H9 (cell line): ENCODE measurements at regions not wholly inside any gene's neighbourhood (a gene's known extent, or its start where the extent isn't known, plus 50 kb on each side); places are given as distances from the start of the nearest gene placed in this dataset.

Experiments
- DNase-seq: peaks from one replicate; pipeline ENCODE4 v3.0.0-alpha.2; 2017
- H2AFZ ChIP-seq: one replicate; pipeline ENCODE4 v1.6.1; 2013; ENCODE audit warnings: mild to moderate bottlenecking, low read length, control low read depth, moderate library complexity
- H2AK5ac ChIP-seq: 2 replicates; pipeline ENCODE4 v1.6.1; 2013; ENCODE audit warnings: low read length, control low read depth, mixed read lengths; ENCODE audit not compliant: insufficient read length
- H2BK120ac ChIP-seq: one replicate; pipeline ENCODE4 v1.6.1; 2013; ENCODE audit warnings: low read depth, mild to moderate bottlenecking, low read length, control low read depth, inconsistent platforms; ENCODE audit not compliant: poor library complexity, severe bottlenecking
- H2BK12ac ChIP-seq: 2 replicates; pipeline ENCODE4 v1.6.1; 2013; ENCODE audit warnings: low read length, control low read depth, mixed read lengths, low read depth; ENCODE audit not compliant: insufficient read length
- H2BK15ac ChIP-seq: 2 replicates; pipeline ENCODE4 v1.6.1; 2013; ENCODE audit warnings: low read depth, low read length, control low read depth
- H2BK20ac ChIP-seq: one replicate; pipeline ENCODE4 v1.6.1; 2013; ENCODE audit warnings: low read depth, mild to moderate bottlenecking, low read length, control low read depth, inconsistent platforms; ENCODE audit not compliant: poor library complexity, severe bottlenecking
- H2BK5ac ChIP-seq: 2 replicates; pipeline ENCODE4 v1.6.1; 2013; ENCODE audit warnings: low read length, control low read depth, mixed read lengths; ENCODE audit not compliant: insufficient read length
- H3K14ac ChIP-seq: 2 replicates; pipeline ENCODE4 v1.6.1; 2013; ENCODE audit warnings: low read length, control low read depth; ENCODE audit not compliant: insufficient read depth
- H3K18ac ChIP-seq: 2 replicates; pipeline ENCODE4 v1.6.1; 2013; ENCODE audit warnings: low read depth, mild to moderate bottlenecking, mixed read lengths, low read length, control low read depth; ENCODE audit not compliant: insufficient read length
- H3K23ac ChIP-seq: 2 replicates; pipeline ENCODE4 v1.6.1; 2013; ENCODE audit warnings: low read length, control low read depth, mixed read lengths, low read depth; ENCODE audit not compliant: insufficient read length
- H3K23me2 ChIP-seq: 2 replicates; pipeline ENCODE4 v1.6.1; 2013; ENCODE audit warnings: low read depth, mild to moderate bottlenecking, mixed read lengths, low read length, control low read depth; ENCODE audit not compliant: insufficient read length, poor library complexity, severe bottlenecking
- H3K27ac ChIP-seq: 2 replicates; pipeline ENCODE4 v1.5.1; 2013; ENCODE audit warnings: low read length, control low read depth, mixed read lengths, low read depth; ENCODE audit not compliant: insufficient read length
- H3K27me3 ChIP-seq: 2 replicates; pipeline ENCODE4 v1.6.1; 2013; ENCODE audit warnings: low read length, control low read depth, inconsistent platforms; ENCODE audit not compliant: insufficient read depth
- H3K4ac ChIP-seq: 2 replicates; pipeline ENCODE4 v1.6.1; 2013; ENCODE audit warnings: low read depth, mild to moderate bottlenecking, control low read depth, inconsistent platforms, low read length, moderate library complexity
- H3K4me1 ChIP-seq: 2 replicates; pipeline ENCODE4 v1.6.1; 2013; ENCODE audit warnings: low read length, control low read depth, inconsistent platforms; ENCODE audit not compliant: insufficient read depth
- H3K4me2 ChIP-seq: 2 replicates; pipeline ENCODE4 v1.6.1; 2013; ENCODE audit warnings: low read length, control low read depth, mixed read lengths; ENCODE audit not compliant: insufficient read length, insufficient read depth
- H3K56ac ChIP-seq: 2 replicates; pipeline ENCODE4 v1.6.1; 2013; ENCODE audit warnings: low read depth, mild to moderate bottlenecking, mixed read lengths, low read length, control low read depth; ENCODE audit not compliant: insufficient read length
- H3K79me1 ChIP-seq: 2 replicates; pipeline ENCODE4 v1.6.1; 2013; ENCODE audit warnings: low read depth, mild to moderate bottlenecking, moderate library complexity, low read length, control low read depth, inconsistent platforms; ENCODE audit not compliant: insufficient read depth, poor library complexity, severe bottlenecking
- H3K79me2 ChIP-seq: 2 replicates; pipeline ENCODE4 v1.6.1; 2013; ENCODE audit warnings: low read length, control low read depth, inconsistent platforms; ENCODE audit not compliant: insufficient read depth
- H3K9ac ChIP-seq: 2 replicates; pipeline ENCODE4 v1.6.1; 2013; ENCODE audit warnings: low read length, control low read depth, mixed read lengths; ENCODE audit not compliant: insufficient read length; ENCODE audit errors: extremely low read depth
- H3K9me3 ChIP-seq: one replicate; pipeline ENCODE4 v1.6.1; 2013; ENCODE audit warnings: low read depth, low read length, inconsistent platforms; ENCODE audit not compliant: control insufficient read depth
- H3T11ph ChIP-seq: one replicate; pipeline ENCODE4 v1.6.1; 2013; ENCODE audit warnings: mild to moderate bottlenecking, low read length, control low read depth, inconsistent platforms
- H4K20me1 ChIP-seq: one replicate; pipeline ENCODE4 v1.6.1; 2013; ENCODE audit not compliant: control insufficient read depth, insufficient read length, insufficient read depth
- H4K5ac ChIP-seq: 2 replicates; pipeline ENCODE4 v1.6.1; 2013; ENCODE audit warnings: low read depth, mild to moderate bottlenecking, mixed read lengths, low read length, control low read depth; ENCODE audit not compliant: insufficient read length
- H4K8ac ChIP-seq: replicated peaks from 2 replicates; pipeline ENCODE4 v1.6.1; 2013; ENCODE audit warnings: low read length, control low read depth, mixed read lengths, low read depth; ENCODE audit not compliant: insufficient read length
- H4K91ac ChIP-seq: 2 replicates; pipeline ENCODE4 v1.6.1; 2013; ENCODE audit warnings: low read depth, mild to moderate bottlenecking, moderate library complexity, mixed read lengths, low read length, control low read depth; ENCODE audit not compliant: insufficient read length
- H3K27ac Mint-ChIP-seq, 3 experiments: 2 replicates in 2 of 3; 3 replicates in 1 of 3; pipeline ENCODE4 v1.8.0; 2020 to 2021; ENCODE audit warnings: mixed read lengths in 3 of 3, mild to moderate bottlenecking in 1 of 3, moderate library complexity in 1 of 3
- H3K27me3 Mint-ChIP-seq: 2 replicates; pipeline ENCODE4 v1.8.0; 2021; ENCODE audit warnings: low read depth, mild to moderate bottlenecking, moderate library complexity, mixed read lengths
- H3K36me3 Mint-ChIP-seq, 3 experiments: 2 replicates in 2 of 3; 3 replicates in 1 of 3; pipeline ENCODE4 v1.8.0; 2020 to 2021; ENCODE audit warnings: low read depth in 3 of 3, mixed read lengths in 3 of 3; ENCODE audit not compliant: insufficient read depth in 1 of 3
- H3K4me1 Mint-ChIP-seq, 2 experiments: 2 replicates each; pipeline ENCODE4 v1.8.0; 2020; ENCODE audit warnings: mixed read lengths in 2 of 2
- H3K4me3 Mint-ChIP-seq, 2 experiments: 2 replicates in 1 of 2; 3 replicates in 1 of 2; pipeline ENCODE4 v1.8.0; 2020 to 2021; ENCODE audit warnings: mild to moderate bottlenecking in 2 of 2, mixed read lengths in 2 of 2, moderate library complexity in 1 of 2
- H3K9me3 Mint-ChIP-seq, 2 experiments: 2 replicates in 1 of 2; 3 replicates in 1 of 2; pipeline ENCODE4 v1.8.0; 2020; ENCODE audit warnings: mild to moderate bottlenecking in 2 of 2, mixed read lengths in 2 of 2, moderate library complexity in 1 of 2
- WGBS: extraction: QIAGEN DNeasy Blood & Tissue Kit; methylation state at CpG from one replicate; pipeline ENCODE4 v1.1.7; 2013; ENCODE audit warnings: missing lambda C conversion rate, low lambda C conversion rate, mixed read lengths; ENCODE audit not compliant: insufficient read length; ENCODE audit errors: extremely low coverage; 5-methylcytosine and 5-hydroxymethylcytosine counted together
- TF ChIP-seq, protein P1 (sequence below): fragments of 200-600 bp; sonication (generic); conservative IDR thresholded peaks from 3 replicates; pipeline ENCODE4 v1.8.0; 2021; ENCODE audit warnings: antibody characterized with exemption, mild to moderate bottlenecking

DNA sequence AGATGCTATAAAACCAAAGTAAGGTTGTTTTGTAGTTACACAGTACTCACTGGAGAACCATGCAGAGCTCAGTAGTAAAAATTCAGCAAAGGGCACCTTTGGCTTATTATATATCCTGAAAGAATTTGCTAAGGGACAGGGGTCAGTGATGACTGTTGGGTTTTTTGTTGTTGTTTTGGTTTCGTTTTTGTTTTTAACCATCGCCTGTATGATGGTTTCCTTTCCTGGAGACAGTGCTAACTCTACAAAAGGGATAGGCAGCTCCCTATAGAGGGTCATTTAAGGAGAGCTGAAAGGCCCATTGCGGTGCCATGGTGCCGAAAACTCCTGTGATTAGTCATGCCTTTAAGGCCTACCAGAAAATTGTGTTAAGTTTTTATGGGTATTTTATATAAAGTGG is 118.2 kb upstream of the GOLIM4 start:
- TF ChIP-seq, protein P1, sequence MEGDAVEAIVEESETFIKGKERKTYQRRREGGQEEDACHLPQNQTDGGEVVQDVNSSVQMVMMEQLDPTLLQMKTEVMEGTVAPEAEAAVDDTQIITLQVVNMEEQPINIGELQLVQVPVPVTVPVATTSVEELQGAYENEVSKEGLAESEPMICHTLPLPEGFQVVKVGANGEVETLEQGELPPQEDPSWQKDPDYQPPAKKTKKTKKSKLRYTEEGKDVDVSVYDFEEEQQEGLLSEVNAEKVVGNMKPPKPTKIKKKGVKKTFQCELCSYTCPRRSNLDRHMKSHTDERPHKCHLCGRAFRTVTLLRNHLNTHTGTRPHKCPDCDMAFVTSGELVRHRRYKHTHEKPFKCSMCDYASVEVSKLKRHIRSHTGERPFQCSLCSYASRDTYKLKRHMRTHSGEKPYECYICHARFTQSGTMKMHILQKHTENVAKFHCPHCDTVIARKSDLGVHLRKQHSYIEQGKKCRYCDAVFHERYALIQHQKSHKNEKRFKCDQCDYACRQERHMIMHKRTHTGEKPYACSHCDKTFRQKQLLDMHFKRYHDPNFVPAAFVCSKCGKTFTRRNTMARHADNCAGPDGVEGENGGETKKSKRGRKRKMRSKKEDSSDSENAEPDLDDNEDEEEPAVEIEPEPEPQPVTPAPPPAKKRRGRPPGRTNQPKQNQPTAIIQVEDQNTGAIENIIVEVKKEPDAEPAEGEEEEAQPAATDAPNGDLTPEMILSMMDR, result no peak
- H4K91ac ChIP-seq, result no peak overlapping the region
- H3K27me3 ChIP-seq, result no peaks in the 10 kb centered on the region
- H3K18ac ChIP-seq, result no peak overlapping the region
- Mint-ChIP-seq H3K4me1 (peaks cover 8 to 13% of the 10 kb centered on the region in 2 experiments), H3K9me3 (peaks cover 4 to 5% of the 10 kb centered on the region in 2 experiments), H3K27ac (no peak overlapping the region), H3K36me3 (peaks cover 2 to 15% (median 3%) of the 10 kb centered on the region in 3 experiments; a peak in 5 of 7 replicates), H3K27me3 (no peaks in the 10 kb centered on the region), H3K4me3 (no peak overlapping the region)
- no peaks in the 10 kb centered on the region for H3K79me2 ChIP-seq
- no peak overlapping the region for H3K9ac ChIP-seq
- no peaks in the 10 kb centered on the region for H3K79me1 ChIP-seq
- H2BK5ac ChIP-seq, result no peak overlapping the region
- no peak overlapping the region for H2AFZ ChIP-seq
- no peak overlapping the region for H3K27ac ChIP-seq
- no peak overlapping the region for H2BK15ac ChIP-seq
- H2AK5ac ChIP-seq, result no peak overlapping the region
- H2BK20ac ChIP-seq, result no peak overlapping the region
- no peaks in the 10 kb centered on the region for H3K9me3 ChIP-seq
- H3K4me1 ChIP-seq, result no peaks in the 10 kb centered on the region
- no peak overlapping the region for H3K4ac ChIP-seq
- DNase-seq, result no peak
- no peak overlapping the region for H2BK120ac ChIP-seq
- H4K5ac ChIP-seq, result no peak overlapping the region
- H3K14ac ChIP-seq, result no peak overlapping the region
- no peaks in the 10 kb centered on the region for H3K23me2 ChIP-seq
- no peak overlapping the region for H3K56ac ChIP-seq
- H3K23ac ChIP-seq, result no peak overlapping the region
- no peak overlapping the region for H3K4me2 ChIP-seq
- no peaks in the 10 kb centered on the region for H4K20me1 ChIP-seq
- no peak overlapping the region for H3T11ph ChIP-seq
- WGBS, result no CpG with 5 or more reads among the region's 4 CpGs
- H2BK12ac ChIP-seq, result no peak overlapping the region
- no peak overlapping the region for H4K8ac ChIP-seq
